Mesodermal cell (in vitro differentiated cells): ENCODE measurements at regions not wholly inside any gene's neighbourhood (a gene's known extent, or its start where the extent isn't known, plus 50 kb on each side); places are given as distances from the start of the nearest gene placed in this dataset.
A peak's percentile ranks its signal among the peaks of the same experiment; 100 is the strongest.
"Not testable (repeated sequence)": the region's sequence is repeated elsewhere in the genome, so short reads cannot be mapped to it uniquely, and the experiment has no call there.

Experiments
- H3K27ac ChIP-seq: 2 replicates; pipeline ENCODE4 v1.7.0; 2013; ENCODE audit warnings: mild to moderate bottlenecking, low read depth, low read length, moderate library complexity; ENCODE audit not compliant: severe bottlenecking
- H3K36me3 ChIP-seq: 2 replicates; pipeline ENCODE4 v1.7.1; 2013; ENCODE audit warnings: mild to moderate bottlenecking, low read length, moderate library complexity; ENCODE audit not compliant: control insufficient read depth, insufficient read depth
- H3K4me1 ChIP-seq: one replicate; pipeline ENCODE4 v1.7.1; 2013; ENCODE audit warnings: mild to moderate bottlenecking, low read length; ENCODE audit not compliant: insufficient read depth, control insufficient read depth, poor library complexity, severe bottlenecking
- H3K4me3 ChIP-seq: 2 replicates; pipeline ENCODE4 v1.7.0; 2013; ENCODE audit warnings: low read length, control low read depth, mild to moderate bottlenecking; ENCODE audit not compliant: insufficient read depth, poor library complexity, severe bottlenecking; ENCODE audit errors: extremely low read depth
- H3K9me3 ChIP-seq: 2 replicates; pipeline ENCODE4 v1.7.1; 2013; ENCODE audit warnings: mild to moderate bottlenecking, low read length, moderate library complexity; ENCODE audit not compliant: control insufficient read depth
- WGBS, 2 experiments: methylation state at CpG; one replicate each; pipeline ENCODE4 v1.1.5; 2013; ENCODE audit warnings: missing lambda C conversion rate in 2 of 2; ENCODE audit not compliant: insufficient coverage in 2 of 2; 5-methylcytosine and 5-hydroxymethylcytosine counted together

DNA sequence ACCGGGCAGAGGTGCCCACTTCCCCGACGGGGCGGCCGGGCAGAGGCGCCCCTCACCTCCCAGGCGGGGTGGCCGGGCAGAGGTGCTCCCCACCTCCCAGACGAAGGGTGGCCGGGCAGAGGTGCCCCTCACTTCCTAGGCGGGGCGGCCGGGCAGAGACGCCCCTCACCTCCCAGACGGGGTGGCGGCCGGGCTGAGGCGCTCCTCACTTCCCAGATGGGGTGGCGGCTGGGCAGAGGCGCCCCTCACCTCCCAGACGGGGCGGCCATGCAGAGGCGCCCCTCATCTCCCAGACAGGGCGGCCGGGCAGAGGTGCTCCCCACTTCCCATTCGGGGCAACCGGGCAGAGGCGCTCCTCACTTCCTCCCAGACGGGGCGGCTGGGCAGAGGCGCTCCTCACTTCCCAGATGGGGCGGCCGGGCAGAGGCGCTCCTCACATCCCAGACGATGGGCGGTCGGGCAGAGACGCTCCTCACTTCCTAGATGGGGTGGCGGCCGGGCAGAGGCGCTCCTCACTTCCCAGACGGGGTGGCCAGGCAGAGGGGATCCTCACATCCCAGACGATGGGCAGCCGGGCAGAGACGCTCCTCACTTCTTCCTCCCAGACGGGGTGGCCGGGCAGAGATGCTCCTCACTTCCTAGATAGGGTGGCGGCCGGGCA lies 142.3 kb upstream of the NTRK2 start:
- not testable (repeated sequence) for H3K4me1 ChIP-seq, H3K4me3 ChIP-seq, H3K9me3 ChIP-seq, H3K27ac ChIP-seq, H3K36me3 ChIP-seq
- WGBS, 2 experiments = 96 to 98% methylated on average over 36 to 47 of the region's 49 CpGs

DNA sequence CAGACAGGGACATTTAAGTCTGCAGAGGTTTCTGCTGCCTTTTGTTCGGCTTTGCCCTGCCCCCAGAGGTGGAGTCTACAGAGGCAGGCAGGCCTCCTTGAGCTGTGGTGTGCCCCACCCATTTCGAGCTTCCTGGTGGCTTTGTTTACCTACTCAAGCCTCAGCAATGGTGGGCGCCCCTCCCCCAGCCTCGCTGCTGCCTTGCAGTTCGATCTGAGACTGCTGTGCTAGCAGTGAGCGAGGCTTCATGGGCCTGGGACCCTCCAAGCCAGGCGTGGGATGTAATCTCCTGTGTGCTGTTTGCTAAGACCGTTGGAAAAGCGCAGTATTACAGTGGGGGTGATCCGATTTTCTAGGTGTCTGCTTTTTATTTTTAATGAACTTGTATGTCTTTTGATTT lies 133.6 kb upstream of the NTRK2 start:
- not testable (repeated sequence) for H3K4me3 ChIP-seq, H3K9me3 ChIP-seq, H3K36me3 ChIP-seq, H3K4me1 ChIP-seq, H3K27ac ChIP-seq
- 25 to 39% methylated on average over 4 to 7 of the region's 10 CpGs for WGBS, 2 experiments

DNA sequence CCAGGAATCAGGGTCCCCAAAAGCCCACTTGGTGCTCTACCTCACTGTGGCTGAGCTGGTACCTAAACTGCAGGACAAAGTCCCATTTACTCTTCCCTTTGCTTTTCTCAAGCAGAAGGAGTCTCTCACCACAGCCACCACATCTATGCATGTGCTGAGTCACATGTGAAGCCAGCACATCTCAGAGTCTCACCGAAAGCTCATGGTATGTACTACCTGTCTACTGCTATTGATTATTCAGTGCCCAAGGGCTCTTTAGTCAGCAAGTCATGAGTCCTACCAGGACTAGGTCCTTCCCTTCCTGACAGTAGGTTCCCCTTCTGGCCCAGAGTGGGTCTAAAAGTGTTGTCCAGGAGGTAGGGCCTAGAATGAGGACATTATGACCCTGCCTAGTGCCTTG lies 130.7 kb upstream of the NTRK2 start:
- no peak overlapping the region for H3K27ac ChIP-seq
- no peaks in the 10 kb centered on the region for H3K9me3 ChIP-seq
- no peaks in the 10 kb centered on the region for H3K4me1 ChIP-seq
- no peaks in the 10 kb centered on the region for H3K36me3 ChIP-seq
- H3K4me3 ChIP-seq = no peak overlapping the region
- WGBS, 2 experiments = 88 to 91% methylated on average over 1 of the region's 1 CpG

DNA sequence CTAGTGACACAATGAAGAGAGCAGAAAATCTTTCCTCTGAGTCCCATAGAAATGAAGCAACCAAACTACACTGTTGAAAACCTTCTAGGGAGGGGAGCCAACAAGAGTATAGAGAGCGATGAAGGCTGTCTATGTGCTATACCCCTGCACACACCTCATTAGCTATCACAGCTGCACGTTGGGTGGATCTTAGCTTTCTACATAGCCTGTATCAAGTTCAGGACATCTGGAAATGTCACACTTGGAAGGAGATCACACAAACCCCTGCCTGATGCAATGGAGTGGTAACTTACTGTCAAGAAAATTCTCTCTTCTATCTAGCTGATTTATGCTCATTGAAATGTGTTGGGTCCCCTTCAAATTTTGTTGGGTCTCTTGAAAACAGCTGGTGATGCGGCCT lies 127.0 kb upstream of the NTRK2 start:
- Histone ChIP-seq H3K36me3 (no peaks in the 10 kb centered on the region), H3K9me3 (no peaks in the 10 kb centered on the region), H3K4me1 (no peaks in the 10 kb centered on the region), H3K27ac (no peak overlapping the region), H3K4me3 (no peak overlapping the region)
- WGBS, 2 experiments = 89 to 94% methylated on average over 2 of the region's 3 CpGs

DNA sequence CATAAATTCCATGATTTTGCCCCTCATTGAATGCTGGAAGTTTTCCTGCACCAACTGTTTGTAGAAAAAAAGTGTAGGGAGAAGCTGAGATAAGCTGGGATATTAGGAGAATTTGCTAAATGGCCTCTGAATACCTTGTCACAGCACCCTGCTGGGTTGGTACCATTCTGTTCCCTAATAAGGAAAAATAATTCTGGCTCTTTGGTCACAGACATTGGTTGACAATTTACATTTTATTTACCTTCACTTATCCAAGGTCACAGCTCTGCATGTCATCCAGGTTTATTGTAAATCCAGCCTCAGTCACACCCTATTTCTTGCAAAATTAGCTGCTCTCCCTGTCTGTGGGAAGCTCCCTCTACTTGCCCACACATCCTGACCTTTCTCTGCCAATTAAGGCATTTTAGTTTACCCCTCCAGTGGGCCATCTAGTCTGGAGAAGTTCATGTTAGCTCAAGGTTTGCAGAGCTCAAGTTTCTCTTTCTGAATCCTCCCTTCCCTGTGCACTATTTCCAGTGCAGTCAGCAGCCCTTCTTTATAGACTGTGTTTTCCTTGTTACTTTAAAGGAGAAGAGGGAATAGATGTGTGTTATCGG lies 115.4 kb upstream of the NTRK2 start:
- Histone ChIP-seq H3K9me3 (no peaks in the 10 kb centered on the region), H3K4me3 (no peak overlapping the region), H3K4me1 (peaks cover 23% of the 10 kb centered on the region), H3K27ac (no peak overlapping the region), H3K36me3 (no peaks in the 10 kb centered on the region)
- WGBS, 2 experiments = no CpG with 5 or more reads among the region's 1 CpG

DNA sequence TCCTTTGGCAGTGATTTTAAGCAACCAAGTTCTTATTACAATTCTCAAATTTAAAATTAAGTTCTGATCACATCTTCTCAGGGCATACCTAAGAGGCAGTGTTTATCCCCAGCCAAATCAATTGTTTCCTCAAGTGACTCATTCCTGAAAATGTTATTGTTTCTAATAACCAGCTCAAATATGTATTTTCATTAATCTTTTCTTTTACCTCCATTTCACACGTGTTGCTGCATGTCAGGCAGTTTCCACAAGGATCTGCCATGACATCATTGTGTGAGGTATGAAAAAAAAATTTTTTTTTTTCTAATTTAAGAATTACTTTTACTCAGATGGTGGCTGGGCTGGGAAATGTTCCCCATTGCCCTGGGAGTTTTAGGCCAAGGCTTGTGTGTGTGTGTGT lies 113.0 kb upstream of the NTRK2 start:
- no peak overlapping the region for H3K27ac ChIP-seq
- WGBS, 2 experiments = no CpG with 5 or more reads among the region's 1 CpG

DNA sequence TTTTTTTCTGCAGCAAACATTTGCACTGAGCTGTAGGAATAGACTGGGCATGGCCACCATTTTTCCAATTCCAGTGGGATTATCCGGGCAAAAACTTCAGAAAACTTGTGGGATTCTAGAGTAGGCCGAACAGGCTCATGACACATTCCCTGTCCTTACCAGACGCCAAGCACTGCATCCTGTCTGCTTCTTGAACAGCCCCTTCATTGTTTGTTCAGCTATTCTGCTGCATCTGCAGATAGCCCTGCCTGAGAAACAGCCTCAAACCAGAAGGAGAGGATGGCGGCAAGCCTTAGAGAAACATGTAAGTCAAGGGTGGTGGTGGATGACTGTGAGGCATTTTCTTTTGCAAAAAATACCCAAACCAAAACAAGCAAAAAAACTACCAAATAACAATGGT lies 111.8 kb upstream of the NTRK2 start:
- Histone ChIP-seq H3K4me1 (peaks cover 26% of the 10 kb centered on the region), H3K4me3 (no peak overlapping the region), H3K9me3 (no peaks in the 10 kb centered on the region), H3K36me3 (no peaks in the 10 kb centered on the region), H3K27ac (peak overlapping the region; percentile 72)
- 86% methylated on average over 3 of the region's 4 CpGs for WGBS, 2 experiments

More for the DNA sequence above, 113.0 kb upstream of the NTRK2 start:
- Histone ChIP-seq H3K4me3 (no peak overlapping the region), H3K4me1 (peaks cover 26% of the 10 kb centered on the region), H3K9me3 (no peaks in the 10 kb centered on the region), H3K36me3 (no peaks in the 10 kb centered on the region)

DNA sequence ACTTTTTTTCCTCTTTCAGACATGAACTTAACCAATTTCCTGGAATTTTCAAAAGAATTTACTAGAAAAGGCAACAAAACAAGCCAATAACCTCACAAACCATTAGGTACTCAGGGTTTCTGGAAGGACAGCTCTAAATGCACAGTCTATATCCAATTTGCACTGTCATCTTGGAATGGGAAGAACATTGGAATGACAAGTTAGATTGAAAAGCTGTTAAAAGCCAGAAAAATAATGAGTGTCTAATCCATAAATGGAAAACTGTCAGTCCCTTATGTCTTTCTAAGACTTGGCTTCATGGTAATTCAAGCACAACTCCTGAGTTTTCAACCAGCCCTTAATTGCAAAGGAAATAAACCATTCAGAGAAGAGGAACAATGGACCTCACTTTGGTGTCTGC lies 105.8 kb upstream of the NTRK2 start:
- Histone ChIP-seq H3K4me3 (no peak overlapping the region), H3K9me3 (no peaks in the 10 kb centered on the region), H3K4me1 (peaks cover 3% of the 10 kb centered on the region), H3K36me3 (no peaks in the 10 kb centered on the region), H3K27ac (no peak overlapping the region)

DNA sequence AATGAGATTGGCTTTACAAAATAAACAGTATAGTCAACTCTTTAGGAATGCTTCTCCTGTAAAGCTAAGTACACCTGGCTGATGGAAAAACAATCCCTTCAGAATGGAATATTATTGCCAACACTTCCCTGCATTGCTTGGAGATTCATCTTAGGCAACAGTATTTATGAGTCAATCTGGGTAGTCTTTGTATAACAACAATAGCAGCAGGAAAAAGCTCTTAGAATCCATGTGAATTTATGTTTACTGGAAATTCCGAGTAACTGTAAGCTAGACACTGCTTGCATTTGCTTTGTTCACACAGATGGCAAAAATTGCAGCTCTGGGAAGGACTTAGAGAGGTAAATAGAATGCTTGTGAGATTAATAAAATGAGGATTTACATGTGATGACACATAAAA lies 101.7 kb upstream of the NTRK2 start:
- no peaks in the 10 kb centered on the region for H3K4me1 ChIP-seq
- WGBS, 2 experiments = 86% methylated on average over 1 of the region's 1 CpG

DNA sequence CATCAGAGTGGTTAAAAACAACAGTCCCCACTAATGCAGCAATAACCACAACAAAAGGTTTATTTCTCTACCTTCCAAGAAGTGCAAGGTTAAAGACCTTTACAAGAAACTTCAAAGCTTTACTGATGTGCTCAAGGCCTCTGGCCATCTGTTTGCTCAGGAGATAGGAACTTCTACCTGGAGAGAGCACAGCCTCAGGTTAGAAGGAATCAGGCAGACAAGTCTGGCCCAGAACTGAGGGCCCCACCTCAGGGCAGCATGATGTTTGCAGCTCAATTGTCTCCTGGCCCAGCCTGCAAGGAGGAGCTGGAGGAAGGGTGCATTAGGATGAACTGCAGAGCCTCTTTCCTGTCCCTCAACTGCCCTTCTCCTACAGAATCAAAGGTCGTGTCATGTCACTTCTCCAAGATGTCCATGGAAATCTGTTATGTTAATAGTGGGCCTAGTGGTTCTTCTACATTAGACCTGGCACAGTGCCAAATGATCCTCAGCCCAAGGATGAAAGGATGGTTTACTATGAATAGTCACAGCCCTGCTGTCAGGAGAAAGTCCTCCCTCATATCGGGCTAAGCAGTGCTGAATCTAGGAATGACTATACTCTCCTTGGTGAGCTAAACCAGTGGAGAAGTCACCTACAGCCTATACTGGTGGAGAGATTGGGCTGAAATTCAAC lies 98.9 kb upstream of the NTRK2 start:
- H3K4me3 ChIP-seq = no peak overlapping the region
- no peaks in the 10 kb centered on the region for H3K36me3 ChIP-seq
- no peaks in the 10 kb centered on the region for H3K9me3 ChIP-seq
- H3K27ac ChIP-seq = no peak overlapping the region
- no peaks in the 10 kb centered on the region for H3K4me1 ChIP-seq
- no CpG with 5 or more reads among the region's 2 CpGs for WGBS, 2 experiments

More for the DNA sequence above, 101.7 kb upstream of the NTRK2 start:
- Histone ChIP-seq H3K36me3 (no peaks in the 10 kb centered on the region), H3K4me3 (no peak overlapping the region), H3K9me3 (no peaks in the 10 kb centered on the region), H3K27ac (no peak overlapping the region)

DNA sequence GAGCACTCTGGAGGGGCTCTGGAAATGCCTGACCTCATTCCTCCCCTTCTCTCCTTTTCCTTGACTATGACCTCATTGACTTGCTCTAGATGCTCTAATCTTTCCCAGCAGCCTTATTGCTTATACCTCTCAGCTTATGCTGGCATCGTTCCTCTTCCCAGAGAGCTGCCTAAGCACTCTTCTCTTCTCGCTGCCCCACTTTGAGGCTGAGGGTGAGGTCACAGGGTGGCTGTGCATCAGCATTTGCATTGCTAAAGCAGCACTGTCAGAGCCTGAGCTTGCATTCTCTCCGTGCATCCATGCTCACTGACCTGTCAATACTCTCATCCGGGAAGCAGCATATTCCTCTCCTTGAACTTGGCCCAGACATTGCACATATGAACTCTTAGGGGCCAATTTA lies 96.4 kb upstream of the NTRK2 start:
- Histone ChIP-seq H3K4me1 (no peaks in the 10 kb centered on the region), H3K27ac (no peak overlapping the region), H3K9me3 (no peaks in the 10 kb centered on the region), H3K4me3 (no peak overlapping the region), H3K36me3 (no peaks in the 10 kb centered on the region)
- WGBS, 2 experiments = 28 to 37% methylated on average over 4 of the region's 4 CpGs
